GM18907 (cell line): ENCODE measurements at regions not wholly inside any gene's neighbourhood (a gene's known extent, or its start where the extent isn't known, plus 50 kb on each side); places are given as distances from the start of the nearest gene placed in this dataset.

Experiments used
- ATAC-seq: cut with Tn5 transposase; IDR thresholded peaks from one replicate; pipeline ENCODE4 v1.9.1; 2021; ENCODE audit warnings: mild to moderate bottlenecking, moderate library complexity; ENCODE audit not compliant: unreplicated experiment

DNA sequence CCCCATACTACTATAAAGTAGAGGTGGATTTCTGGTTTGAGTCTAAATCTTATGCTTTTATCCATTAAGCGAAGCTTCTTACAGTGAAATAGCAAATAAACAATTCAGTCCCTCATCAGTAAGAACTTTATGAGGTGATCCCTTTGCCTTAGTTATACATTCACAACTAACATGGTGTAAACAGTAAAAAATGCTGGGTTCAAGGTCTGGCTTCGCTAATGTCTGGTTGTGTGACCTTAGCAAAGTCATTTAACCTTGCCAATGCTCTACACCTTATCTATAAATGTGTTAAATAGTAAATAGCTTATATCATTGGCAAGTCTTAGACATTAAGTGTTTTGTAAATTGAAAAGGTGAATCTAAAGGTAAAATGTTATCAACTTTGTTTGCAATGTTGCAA is 475.4 kb downstream of the LMO4 start:
- no peak for ATAC-seq

GRCh38 chr1:87805666-87806378 is 477.1 kb downstream of the LMO4 start:
- no peak for ATAC-seq

DNA sequence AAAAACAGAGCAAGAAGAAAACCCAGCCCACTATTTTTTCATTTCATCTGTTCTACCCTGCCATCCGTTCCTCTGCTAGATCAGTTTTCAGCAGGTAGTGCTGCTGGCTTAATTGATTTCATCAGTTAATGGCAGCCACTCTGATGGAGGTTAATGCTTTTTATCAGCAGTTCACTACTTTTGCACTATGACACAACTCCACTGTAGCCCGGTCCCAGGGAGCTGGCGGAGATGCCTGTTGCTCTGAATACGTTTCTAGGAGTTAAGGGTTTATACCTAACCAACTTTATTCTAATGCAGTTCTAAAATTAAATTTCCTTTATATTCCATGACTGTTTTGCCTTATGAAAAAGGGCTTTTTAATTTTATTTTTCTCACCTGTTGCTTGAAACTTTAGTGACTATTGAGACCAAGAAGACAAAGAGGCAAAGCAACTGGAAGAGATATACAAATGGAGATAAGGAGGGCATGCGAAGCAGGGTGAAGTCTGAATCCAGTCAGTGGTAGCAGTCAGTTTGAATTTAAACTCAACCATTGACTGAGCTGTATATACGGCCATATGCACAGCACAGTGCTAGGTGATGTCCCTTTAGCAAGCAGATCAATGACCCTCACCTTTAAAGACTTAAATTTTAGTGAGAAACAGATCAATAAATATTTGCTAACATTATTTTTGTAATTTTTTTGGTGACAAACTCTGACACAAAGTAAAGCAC is 477.9 kb downstream of the LMO4 start:
- ATAC-seq = no peak

GRCh38 chr1:87810166-87810565 is 481.5 kb downstream of the LMO4 start:
- no peak for ATAC-seq

DNA sequence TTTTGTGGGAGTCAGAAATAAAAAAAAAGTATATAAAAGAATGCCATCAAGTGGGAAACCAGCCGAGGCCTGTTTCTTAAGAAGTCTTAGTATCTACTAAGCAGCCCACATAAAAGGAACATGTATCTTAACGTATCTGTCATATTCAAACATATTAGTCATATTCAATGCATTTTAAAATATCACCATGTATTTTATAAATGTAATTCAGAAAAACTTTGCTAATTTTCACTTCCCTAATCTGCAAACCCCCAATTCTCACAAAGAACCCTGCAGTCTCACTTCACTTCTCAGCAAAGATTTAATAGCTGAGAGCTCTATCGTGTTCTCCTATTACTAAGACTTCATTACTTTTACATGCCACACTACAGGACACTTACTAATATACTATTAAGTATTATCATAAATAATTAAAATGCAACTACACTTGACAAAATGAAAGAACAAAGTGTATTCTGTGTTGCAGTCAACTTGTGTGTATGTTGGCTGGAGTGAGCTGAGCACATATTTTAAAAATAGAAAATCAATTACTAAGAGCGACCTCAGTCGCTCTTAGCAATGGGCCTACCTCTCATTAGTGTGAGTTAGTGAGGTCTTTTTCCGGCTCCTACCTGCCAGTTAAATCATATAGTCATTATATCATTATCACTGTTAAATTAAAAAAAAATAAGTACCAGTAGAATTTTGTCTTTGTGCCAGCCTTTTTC is 484.3 kb downstream of the LMO4 start:
- ATAC-seq = peak; percentile 87

DNA sequence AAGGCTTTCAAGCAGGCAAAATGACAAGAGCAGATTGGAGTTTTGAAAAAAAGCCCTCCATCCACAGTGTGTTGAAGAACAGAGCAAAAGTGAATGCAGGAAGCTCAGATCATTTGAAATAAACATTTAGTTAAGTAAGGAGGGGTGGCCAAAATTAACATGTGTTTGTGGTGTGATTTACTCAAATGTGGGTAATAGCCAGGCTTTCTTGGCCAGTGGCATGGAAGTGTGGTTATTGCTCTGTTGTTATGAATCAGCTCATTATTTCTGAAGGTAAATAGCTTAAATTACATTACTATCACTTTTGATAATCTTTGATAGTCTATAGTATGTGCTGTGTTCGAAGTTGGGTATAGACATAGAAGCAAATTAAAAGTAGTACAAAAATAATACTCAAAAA is 485.9 kb downstream of the LMO4 start:
- no peak for ATAC-seq

DNA sequence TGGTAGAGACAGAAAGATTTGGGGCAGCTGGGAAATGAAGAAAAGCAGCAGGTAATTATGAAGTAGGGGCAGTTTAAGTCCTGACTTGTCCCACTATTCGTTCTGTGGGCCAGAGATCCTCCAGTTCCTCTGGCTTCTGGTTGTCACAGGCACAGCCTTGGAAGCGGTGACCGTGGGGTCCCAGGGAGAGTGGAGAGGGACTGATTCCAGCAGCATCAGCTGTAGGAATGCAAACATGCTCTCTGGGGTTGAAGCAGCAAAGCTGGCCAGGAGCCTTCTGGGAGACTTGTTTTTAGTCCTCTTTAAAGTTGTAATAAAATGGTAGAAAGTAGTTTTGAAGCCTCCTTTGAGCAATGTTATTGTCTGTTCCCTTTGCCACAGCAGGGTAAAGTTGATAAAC is 488.0 kb downstream of the LMO4 start:
- ATAC-seq = no peak

DNA sequence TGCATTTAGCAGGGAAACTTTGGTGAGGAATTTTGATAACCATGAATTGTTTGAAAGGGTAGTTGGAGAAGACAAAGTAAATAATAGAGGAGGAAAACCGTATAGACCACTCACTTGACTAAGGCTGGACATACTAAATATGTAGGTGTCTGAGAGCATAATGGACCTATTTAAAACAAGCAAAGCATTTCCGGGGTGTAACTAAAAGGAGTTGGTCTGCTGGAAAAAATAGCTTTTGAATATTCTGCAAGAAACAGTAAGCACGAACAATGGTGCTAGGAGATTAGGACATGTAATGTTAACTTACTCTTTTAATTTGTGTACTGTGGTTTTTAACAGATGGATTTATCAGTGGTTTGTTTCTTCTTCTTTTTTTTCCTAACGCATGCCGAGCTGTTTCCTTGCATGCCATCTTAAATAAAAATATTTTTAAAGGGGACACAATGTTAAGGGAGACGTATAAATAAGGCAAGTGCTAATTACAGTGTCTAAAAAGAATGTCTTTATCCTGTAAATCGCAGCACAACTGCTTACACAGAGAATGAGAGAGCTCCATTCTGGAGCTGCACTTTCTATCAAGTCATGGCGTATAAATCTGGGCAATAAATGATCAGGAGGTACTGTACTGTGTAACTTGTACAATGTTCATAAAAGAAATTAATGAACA is 492.1 kb downstream of the LMO4 start:
- ATAC-seq = no peak

DNA sequence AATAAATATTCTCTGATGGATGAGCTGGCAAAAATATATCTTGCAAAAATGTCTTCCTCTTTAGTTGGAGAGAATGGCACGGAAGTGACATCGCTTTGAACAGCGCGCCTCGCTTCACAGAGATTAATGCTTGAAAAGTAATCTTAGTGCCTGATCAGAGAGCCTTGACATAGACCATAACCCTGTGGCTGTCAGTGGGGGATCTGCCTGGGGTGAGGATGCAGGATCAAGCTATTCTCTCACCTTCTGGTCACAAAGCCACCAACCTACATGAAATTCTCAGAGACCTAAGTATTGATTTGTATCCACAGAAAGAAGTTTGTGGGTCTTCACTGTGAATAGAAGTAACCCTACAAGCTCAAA is 492.6 kb downstream of the LMO4 start:
- no peak for ATAC-seq

- peak; percentile 91 for ATAC-seq
These were observed 498.1 kb downstream of the LMO4 start for GRCh38 chr1:87826681-87827251.

DNA sequence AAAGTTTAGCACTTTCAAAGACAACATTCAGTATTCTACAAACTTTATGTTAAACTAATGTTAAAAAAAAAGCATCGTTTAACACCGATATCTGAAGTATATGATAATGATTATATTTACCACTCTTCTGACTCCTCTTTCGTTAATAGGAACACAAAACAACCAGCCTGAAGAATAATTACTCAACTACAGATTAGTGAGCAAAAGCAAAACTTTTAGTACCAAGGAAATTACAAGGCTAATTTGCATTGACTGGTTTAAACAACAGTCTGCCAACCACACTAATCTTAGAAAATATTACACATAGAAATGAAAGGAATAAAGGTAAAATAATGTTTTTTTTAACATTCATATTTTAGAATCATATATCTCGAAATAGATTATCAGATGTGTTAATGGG is 500.7 kb downstream of the LMO4 start:
- peak; percentile 74 for ATAC-seq

GRCh38 chr1:87830432-87830978 is 501.8 kb downstream of the LMO4 start:
- no peak for ATAC-seq

DNA sequence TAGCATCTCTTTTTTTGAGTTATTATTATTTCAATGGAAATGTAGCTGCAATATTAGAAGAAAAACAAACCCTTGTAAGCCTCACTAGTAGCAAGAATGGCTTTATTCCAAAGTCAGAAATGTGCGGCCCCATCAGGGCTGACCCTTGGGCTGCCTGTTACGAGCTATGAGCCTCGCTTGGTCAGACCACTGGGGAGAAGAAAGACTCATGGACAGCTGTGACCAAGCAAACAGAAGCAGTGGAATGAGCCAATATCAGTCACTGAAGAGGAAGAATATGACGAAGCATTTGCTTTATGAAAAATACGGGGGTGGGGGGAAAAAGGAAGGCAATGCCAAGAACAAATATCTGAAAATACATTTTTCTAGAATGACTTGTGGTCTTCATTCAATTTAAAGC is 504.5 kb downstream of the LMO4 start:
- ATAC-seq = no peak

- no peak for ATAC-seq
These were observed 505.5 kb downstream of the LMO4 start for GRCh38 chr1:87834151-87834550.

- ATAC-seq = no peak
These were observed 506.3 kb downstream of the LMO4 start for GRCh38 chr1:87834941-87835340.

- peak; percentile 99 for ATAC-seq
These were observed 512.1 kb downstream of the LMO4 start for GRCh38 chr1:87840767-87841166.

- no peak for ATAC-seq
These were observed 512.7 kb downstream of the LMO4 start for GRCh38 chr1:87841332-87841731.

DNA sequence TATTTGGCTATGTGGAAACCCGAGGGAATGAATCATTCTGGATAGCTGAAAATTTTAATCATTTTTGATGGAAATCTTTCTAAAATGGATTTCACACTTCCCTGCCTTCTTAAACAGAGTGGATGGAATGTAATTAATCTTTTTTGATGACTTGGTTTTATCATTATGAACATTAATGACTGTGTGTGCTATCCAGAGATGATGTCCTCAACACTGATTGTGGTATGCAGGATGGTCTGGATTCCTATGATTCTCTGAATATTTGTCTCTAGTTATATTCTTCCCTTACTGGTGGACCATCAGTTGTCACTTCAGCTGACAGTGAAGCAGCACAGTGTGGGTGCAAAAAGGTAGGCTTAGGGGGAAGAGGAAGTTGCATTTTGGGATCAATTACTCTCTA is 513.5 kb downstream of the LMO4 start:
- ATAC-seq = no peak

DNA sequence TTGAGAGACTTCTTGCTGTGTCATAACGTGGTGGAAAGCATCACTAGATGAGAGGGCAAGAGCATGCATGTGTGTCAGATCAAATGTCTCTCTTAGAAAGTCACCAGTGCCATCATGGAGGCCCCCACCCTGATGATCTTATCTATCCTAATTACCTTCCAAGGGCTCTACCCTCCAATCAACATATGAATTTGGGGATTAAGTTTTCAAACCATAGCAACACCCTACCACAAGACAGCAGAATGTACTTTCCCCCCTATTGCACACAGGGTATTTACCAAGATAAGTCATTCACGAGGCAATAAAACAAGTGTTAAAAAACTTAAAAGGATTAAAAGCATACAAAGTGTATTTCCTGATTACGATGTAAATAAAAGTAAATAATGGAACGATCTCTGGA is 515.6 kb downstream of the LMO4 start:
- ATAC-seq = no peak

DNA sequence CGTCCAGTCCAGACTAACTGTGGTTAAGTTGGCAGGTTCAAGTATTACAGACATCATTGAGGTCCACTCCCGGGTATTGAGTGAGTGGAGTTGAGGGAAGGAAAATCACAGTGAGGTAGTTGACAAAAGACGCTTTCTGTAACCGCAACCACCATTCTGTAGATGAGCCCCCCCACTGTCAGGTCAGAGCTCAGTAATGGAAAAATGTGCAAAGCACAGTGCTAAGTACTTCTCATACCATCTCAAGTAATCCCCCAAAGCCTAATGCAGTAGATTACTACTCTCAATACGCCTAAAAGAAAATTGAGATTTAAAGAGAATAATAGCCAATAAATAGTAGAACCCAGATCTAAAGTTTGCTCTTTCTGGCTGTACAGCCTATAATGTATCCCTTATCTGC is 522.8 kb downstream of the LMO4 start:
- ATAC-seq = no peak
